SW 1271 (cell line): ENCODE measurements at regions not wholly inside any gene's neighbourhood (a gene's known extent, or its start where the extent isn't known, plus 50 kb on each side); places are given as distances from the start of the nearest gene placed in this dataset.

Experiments used
- DNase-seq, 2 experiments: peaks; one replicate each; lab custom pipeline; 2025; lab: John Stamatoyannopoulos, UW

DNA sequence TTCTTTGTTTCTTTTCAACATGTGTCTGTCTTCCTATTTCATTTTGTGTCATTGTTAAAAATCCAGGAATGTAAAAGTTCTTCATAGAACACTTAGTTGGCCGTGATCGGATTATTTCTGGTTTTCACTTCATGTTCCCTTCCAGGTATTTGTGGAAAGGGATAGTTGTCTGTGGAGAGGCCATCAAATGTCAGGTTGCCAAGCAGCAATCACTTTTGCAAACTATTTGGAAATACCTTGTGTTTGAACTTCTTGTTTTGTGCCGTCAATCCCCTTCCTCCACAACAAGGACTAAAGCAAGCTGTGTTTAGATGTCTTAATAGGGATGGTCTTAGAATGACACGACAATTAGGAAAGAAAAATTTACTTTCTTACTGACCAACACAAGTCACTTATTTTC is 116.9 kb upstream of the MPDZ start:
- DNase-seq: no peak

DNA sequence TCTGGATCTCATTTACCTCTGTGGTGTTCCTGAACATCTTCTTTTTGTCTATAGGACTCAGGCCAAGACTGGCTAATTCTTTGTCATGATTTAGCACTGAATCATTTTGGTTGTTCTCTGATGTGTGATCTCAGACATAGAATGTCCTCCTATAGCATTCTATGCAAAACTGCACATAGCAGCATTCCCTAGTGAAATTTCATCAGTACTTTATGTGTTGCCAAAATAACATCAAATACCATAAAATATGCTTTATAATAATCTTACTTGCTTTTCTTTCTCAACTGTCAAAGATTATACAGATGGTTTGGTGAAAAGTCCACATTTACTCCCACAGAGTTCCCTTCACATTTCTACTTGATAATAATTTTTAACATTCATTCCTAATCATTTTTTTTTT is 115.7 kb upstream of the MPDZ start:
- DNase-seq: no peak

DNA sequence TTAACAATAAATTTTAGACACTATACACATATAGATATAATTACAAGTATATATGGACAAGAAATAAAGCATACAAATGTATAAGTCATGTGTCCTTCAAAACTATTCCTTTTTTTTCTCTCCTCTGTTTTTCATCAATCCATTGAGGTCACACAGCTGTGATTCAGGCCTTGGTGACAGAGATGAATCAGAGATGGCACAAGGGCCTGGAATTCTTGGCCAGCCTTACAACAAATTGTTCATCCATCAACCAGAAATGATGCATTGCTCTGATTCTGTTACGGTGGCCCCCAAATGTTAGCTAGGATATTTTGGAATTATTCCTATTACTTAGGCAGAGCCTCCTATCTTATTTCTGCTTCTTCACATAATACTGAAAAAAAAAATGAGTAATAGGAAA is 108.7 kb upstream of the MPDZ start:
- no peak for DNase-seq

DNA sequence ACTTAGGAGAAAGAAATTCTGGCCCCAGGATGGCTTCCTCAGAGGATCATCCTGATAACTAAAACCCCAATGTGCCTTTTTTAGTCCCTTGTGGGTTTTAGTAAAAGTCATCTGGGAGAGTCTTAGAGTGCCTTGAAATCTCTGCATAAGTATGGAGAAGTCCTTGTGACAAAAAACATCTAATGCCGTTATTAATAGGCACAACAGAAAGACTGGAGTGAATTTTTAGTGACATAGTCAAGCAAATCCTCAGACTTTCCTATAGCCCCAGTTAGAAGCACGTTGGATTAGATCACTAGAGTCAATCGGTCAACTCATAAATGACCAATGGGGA is 108.2 kb upstream of the MPDZ start:
- no peak for DNase-seq

DNA sequence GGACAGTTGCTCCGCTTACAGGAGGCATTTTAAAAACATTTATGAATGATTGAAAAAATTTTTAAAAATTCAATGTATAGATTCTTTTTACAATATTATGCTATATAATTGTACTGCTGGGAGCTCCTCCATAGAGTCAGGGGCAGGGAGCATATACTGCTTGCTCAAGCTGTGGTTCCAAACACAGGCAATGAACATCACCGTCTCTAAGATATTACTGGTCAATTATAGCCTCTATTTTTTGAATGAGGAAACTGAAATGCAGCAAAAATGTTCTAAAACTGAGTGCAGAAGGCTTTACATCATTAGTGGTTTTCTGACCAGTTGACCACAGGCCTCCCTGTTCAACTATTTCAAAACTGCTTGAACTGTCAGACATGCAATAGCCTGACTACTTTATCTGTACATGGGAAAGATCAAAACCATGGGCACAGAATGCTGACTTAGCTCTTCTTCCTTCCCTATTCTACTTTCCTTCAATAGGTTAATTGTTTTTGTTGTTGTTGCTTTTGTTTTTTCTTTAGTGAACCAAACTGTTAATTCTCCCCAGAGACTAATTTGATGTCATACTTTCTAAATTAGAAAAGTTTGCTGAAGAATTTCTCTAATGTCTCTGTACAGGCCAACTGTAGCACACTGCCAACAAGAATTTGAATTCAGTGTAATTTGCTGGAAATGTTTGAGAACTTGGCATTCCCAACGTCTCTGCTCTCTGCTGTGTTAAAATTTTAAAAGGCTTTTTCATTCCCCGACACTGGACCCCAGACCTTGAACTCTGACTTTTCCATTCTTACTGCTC is 107.6 kb upstream of the MPDZ start:
- no peak for DNase-seq

DNA sequence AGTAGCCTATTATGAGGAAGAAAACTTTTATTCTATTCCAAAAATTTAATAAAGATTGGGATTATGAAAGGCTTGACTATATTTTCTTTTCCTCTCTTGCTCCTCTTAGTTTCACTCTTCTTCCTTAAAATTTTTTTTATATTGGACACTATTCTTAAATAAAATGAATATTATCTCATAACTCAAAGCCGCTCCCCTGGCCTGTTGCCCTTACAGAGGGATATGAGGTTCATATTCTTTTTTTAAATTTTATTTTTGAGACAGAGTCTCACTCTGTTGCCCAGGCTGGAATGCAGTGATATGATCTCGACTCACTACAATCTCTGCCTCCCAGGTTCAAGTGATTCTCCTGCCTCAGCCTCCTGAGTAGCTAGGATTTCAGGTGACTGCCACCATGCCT is 106.8 kb upstream of the MPDZ start:
- no peak for DNase-seq

DNA sequence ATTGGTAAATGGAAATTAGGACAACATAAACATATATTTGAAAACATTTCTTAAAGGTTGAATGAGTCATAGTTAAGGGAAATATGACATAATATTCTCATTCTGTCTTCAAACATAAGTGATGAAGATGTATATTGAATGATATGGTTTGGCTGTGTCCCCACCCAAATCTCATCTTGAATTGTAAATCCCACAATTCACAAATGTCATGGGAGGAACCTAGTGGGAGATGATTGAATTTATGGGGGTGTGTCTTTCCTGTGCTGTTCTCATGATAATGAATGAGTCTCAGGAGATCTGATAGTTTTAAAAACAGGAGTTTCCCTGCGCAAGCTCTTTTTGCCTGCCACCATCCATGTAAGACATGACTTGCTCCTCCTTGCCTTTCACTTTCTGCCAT is 104.4 kb upstream of the MPDZ start:
- no peak for DNase-seq

DNA sequence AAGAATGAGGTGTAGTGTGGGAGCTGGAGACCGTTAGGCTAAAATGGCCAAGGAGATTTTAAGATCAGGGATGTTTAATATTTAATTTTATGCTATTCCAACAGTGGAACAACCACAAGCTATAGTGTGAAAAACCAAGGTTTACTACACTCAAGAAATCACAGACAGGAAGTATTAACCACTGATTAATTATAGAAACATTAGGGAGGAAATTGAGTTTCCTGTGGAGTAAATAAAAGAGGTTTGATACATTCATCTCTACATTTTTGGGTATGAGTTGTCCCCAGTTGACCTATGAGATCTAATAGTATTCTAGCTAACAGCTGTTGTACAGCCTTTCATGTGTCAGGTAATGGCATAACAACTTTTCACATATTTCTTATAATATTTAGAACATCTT is 103.7 kb upstream of the MPDZ start:
- DNase-seq: no peak

DNA sequence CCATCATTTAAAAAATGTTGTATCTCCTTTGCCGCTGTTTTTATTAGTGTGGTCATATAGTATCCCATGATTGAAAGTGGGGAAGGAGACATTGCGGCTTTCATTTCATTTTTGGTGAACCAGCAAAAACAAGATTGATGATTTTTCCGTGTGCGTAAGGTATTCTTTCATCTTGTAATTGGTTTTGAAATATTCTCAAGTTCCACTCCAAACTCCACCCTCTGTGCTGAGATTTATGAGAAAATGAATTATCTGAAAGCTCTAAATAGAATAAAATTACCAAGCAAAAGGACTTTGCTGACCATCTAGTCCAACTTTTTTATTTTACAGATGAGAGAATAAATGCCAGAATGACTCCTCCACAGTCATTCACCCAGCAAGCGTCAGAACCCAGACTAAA is 103.1 kb upstream of the MPDZ start:
- DNase-seq: no peak

DNA sequence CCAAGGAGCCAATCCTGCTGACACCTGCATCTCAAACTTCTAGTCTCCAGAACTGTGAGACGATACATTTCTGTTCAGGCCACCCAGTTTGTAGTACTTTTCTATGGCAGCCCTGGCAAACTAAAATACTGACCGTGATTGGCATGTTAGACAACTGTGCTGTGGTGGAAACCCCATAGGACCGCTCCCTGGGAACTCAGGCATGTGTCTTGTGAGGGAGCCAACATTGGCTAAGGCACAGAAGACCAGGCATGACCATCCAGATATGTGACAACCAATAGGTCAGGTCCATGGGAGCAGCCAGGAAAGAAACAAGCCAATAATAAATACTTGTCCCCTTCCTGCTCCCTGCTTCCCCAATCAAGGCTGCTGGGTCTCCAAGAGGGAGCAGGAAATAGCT is 101.4 kb upstream of the MPDZ start:
- DNase-seq: no peak

DNA sequence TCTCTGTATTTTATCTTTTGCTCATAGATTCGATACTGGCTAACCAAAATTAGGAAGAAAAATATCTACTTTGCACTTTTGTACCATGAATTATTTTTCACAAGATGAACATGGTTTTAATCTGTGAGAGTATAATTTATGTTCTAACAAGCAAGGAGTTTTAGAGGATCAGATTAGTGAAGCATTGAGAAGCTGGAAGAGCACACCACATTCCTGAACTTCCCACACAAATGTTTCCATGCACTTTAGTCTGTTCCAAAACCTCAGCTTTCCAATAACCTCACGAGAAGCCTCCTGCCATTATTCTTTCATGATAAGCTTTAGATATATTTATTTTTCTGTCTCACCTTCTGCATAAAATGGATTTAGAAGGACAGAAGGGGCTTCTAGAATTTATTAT is 98.7 kb upstream of the MPDZ start:
- DNase-seq: no peak

DNA sequence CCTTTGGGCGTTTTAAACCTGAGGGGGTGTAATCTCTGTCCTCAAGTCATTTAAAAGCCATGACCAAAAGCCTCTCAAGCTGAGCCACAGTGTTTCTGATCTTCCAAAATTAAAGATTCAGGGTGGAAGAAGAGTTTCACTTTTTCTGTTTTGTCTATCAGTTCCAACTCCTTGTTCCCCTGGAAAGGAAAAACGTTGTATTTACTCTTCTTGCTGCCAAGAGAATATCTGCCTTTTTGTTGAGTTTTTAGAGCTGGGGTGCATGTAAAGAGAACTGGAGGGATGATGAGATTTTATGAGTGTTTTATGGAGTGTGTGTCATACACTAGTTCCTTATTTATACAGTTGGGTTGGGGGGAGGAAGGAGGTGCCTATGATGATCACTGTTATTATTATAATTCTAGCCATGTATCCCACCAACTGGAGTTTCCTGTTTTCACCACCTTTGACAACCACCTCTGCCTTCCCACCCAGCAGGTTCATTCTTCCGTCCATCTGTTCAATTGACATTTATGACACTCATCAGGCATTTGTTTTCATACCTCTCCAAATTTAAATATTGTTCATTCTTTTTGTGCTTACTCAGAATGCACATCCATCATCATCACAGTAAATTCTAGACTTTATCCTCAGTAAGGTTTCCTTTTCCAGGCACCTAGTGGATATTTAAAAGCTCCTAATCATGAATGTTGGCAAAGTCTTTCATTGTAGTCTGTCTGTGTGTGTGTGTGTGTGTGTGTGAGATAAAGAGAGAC is 97.9 kb upstream of the MPDZ start:
- DNase-seq: no peak

DNA sequence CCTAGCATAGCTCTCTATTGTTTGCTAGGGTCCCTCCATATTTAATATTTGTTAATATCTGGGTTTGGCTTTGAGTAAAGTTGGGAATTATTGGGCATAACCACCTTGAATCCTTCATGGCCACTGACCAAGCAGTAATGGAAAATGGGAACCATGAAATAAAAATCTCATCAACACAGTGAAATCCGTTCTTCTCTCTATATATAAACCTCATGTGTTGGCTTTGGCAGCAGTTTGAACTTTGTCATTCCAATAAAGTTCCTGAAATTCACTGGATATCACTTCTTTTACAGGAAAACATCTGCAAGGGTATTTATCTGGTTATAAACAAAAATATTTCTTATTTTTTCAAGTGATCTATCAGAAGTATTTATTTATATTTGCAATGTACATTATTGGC is 93.0 kb upstream of the MPDZ start:
- DNase-seq: no peak

DNA sequence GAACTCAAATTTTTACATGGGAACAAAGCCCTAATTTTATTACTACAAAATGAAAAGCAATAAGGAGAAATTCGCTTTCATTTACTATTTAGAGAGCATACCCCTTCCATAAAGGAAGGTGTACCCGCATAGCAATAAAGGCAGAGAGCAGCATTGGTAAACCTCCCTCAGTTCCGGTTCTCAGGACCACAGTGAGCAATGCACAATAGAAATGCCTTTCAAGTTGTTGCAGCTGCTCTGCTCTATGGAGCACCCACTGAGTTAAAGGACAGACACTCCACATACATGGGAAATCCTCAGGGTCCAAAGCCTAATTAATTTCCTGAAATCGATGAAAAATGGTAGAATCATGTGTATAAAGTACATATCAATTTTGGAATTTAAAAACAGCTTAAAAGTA is 89.9 kb upstream of the MPDZ start:
- DNase-seq: no peak

DNA sequence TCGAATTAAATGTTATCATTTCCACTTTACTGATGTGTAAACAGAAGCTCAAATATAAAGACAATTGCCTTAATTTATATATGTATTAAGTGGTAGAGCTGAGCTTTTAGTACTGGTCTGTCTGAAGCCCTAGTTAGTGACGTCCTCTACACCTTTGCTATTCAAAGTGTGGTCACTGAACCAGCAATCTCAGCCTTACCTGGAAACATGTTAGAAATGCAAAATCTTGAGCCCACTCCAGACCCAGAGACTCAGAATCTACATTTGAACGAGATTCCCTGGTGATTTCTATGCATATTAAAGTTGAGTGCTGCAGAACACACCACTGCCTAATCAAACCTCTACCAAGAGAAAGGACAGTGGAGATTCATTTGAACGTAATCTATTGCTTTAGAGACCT is 88.3 kb upstream of the MPDZ start:
- DNase-seq: no peak

DNA sequence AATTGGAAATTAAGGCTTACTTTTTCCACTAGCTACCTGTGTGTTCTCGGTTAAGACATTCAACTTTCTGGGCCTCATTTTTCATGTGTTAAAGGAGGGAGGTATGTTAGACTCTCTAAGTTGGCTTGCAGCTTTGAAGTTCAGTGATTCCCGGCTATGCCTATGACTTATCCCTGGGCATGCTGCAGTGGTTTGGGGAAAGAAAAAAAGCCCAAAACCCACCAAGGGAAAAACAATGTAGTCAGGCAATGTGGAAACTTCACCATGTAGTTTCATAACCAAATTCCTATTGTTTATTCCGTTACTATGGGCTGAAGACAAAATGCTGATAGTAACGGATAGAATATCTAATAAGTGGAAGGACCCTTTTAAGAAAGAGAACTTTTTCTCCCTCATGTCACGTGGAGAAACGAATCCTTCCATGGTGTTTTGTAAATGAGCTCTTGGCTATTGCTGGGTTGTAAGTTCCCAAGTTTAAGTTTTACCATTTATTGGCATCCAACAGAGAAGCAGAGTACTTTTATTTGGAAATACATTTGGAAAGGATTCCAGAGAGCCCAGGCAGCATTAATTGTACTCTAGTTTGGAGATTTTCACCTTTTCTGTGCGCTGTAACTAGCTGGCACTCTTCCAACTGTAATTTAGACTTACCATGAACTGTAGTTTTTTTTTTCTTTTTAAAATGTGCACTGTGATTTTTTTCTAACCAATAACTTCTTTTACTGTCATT is 84.9 kb upstream of the MPDZ start:
- no peak for DNase-seq

DNA sequence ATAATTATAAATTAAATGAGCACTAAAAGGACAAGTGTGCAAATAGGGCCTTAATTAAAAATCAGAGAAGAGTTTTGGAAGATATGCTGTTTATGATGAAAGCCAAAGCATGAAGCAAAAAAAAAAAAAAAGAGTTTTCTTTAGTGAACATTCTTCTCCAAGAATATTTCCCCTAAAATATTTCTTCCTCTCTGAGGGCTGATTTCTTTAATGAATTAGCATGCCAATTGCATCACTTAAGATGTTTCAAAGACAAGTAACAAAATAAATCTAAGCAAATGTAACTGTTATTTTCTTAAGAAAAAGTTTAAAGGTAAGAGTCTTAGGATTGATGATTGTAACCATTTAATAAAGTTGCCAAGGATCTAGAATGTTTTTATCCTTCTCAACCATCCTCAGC is 81.6 kb upstream of the MPDZ start:
- DNase-seq: no peak

DNA sequence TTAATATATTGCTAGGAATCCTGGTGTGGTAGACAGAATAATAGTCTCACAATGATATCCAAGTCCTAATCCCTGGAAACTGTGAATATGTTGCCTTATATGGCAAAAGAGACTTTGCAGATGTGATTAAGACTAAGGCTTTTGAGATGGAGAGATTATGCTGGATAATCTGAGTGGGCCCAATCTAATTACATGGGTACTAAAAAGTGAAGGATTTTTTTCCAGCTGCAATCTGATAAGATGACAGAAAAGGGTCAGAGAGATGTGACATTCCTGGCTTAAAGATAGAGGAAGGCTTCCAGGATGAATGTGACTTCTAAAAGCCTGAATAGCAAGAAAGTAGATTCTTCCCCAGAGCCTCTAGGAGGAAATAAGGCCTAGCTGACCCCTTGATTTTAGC is 80.7 kb upstream of the MPDZ start:
- no peak for DNase-seq

DNA sequence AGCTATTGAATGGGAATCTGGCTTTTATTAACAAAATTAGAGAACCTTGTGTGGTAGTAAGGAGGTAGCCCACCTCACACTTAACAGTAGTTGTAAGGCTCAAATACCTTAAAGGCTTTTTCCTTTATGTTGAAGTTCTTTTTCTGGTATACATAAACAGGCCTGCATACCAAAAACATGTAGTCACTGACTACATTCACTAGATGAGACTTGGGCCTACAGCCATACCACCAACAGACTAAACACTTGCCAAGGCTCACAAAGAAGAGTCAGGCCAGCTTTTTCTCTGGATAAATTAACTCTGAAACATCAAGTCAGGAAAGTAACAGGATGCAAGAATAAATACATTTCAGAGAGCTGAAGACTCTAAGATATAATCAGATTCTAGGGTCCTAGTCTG is 78.6 kb upstream of the MPDZ start:
- no peak for DNase-seq

DNA sequence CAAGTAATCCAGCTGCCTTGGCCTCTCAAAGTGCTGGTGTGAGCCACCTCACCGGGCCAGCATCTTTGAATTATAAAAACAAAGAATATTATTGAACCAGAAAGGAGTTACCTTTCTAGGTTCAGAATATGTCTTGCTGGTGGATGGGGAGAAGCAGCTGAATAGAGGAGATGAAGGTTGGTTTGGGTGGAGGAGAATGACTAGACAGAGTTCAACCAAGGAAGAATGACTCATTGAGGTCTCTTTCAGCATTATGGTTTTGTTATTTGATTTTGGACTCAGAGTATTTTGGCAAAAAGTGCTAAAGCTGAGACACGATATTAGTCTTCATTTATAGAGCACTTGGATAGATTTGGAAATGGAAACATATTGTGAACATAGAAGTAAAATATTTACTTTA is 75.2 kb upstream of the MPDZ start:
- DNase-seq: no peak

DNA sequence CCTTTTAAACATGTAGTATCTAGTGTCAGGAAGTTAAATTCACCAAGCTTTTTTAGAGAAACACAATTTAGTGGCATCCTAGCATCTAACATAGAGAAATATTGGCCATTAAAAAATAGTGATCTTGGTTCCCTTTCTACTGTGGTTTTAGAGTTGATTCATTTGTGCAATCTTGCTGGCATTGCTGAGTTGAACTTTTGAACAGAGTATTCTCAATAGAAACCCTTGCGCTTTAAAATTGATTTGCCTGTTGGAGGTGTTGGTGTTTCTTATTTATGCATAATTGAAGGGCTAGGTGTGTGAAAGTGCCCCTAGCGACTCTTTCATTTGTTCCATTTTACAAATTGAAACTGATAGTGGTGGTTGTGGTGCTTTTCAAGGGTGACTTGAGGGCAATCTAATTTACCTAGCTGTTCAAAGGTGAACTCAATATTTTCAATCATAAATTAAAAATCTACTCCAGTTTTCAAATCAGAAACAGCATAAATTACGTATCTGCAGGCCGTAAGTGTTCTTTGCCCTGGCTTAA is 73.0 kb upstream of the MPDZ start:
- no peak for DNase-seq

DNA sequence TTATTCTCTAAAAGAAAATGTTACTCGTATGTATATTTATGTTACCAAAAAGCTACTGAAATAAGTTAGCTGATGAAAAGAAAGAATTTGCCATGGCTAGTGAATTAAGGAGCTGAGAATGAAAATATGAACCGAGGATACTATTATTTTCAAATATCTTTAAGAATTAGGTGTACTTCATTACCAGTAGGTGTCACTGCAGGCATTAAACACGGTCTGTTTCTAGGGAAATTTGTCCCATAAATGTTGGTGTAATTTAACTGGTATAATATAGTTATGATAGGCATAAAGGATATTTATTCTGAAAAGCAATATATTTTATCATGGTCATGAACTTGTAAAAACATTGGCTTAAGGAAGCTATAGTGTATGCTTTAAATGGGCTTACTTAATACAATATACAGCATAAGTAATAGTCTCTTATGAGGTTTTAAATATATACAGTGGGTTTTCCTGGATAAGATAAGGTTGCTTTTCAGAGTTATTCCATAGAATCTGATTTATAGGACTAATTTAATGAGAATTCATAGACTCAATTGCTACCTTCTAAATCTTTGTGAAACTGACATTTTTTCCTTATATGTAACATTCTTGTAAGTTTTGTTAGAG is 72.4 kb upstream of the MPDZ start:
- DNase-seq: peak in 1 of 2 experiments; percentile 13

DNA sequence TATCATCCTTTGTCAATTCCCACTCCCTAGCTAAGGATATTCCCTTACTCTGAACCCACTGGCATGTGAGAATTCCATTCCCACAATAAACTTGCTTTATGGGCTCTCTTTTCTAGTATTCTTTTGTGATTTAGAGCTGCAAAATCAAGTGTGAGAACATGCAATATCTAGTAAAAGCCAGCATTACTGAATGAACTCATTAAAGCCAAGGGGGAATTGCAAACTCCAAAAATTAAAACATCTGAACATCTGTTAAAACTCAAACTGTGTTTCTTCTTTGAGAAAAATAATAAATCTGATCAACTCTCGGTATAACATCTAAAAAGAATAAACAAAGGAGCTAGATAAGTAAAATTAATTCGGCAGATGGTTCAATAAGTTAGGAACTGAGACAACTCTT is 53.1 kb upstream of the MPDZ start:
- DNase-seq: no peak
